HAP-1 (cell line): ENCODE measurements at regions not wholly inside any gene's neighbourhood (a gene's known extent, or its start where the extent isn't known, plus 50 kb on each side); places are given as distances from the start of the nearest gene placed in this dataset.
A peak's percentile ranks its signal among the peaks of the same experiment; 100 is the strongest.

Experiments used
- DNase-seq, 2 experiments: peaks; one replicate each; pipeline ENCODE4 v3.0.0-alpha.2; 2016 to 2020; ENCODE audit warnings: low spot score in 2 of 2
- H3K27me3 ChIP-seq: fragments of 250-450 bp; sonication (Bioruptor Pico); 2 replicates; pipeline ENCODE4 v1.5.1; 2020; ENCODE audit warnings: low read depth, mild to moderate bottlenecking, moderate library complexity
- H3K36me3 ChIP-seq: fragments of 250-450 bp; sonication (Bioruptor Pico); replicated peaks from 2 replicates; pipeline ENCODE4 v1.5.1; 2020; ENCODE audit warnings: mild to moderate bottlenecking
- H3K4me1 ChIP-seq: fragments of 250-450 bp; sonication (Bioruptor Pico); 2 replicates; pipeline ENCODE4 v1.5.1; 2020; ENCODE audit warnings: mild to moderate bottlenecking
- H3K4me3 ChIP-seq: fragments of 250-450 bp; sonication (Bioruptor Pico); 2 replicates; pipeline ENCODE4 v1.5.1; 2020; ENCODE audit warnings: mild to moderate bottlenecking, moderate library complexity
- H3K9me3 ChIP-seq: fragments of 250-450 bp; sonication (Bioruptor Pico); 2 replicates; pipeline ENCODE4 v1.5.1; 2020; ENCODE audit warnings: mild to moderate bottlenecking, moderate library complexity
- in situ Hi-C: fragments of 300-500 bp; cut with MboI; formaldehyde crosslinking; loops from 3 replicates; pipeline ENCODE4 v1.14.3; 2020; ENCODE audit warnings: low sequenced_read_pairs, inconsistent platforms, mixed read lengths

DNA sequence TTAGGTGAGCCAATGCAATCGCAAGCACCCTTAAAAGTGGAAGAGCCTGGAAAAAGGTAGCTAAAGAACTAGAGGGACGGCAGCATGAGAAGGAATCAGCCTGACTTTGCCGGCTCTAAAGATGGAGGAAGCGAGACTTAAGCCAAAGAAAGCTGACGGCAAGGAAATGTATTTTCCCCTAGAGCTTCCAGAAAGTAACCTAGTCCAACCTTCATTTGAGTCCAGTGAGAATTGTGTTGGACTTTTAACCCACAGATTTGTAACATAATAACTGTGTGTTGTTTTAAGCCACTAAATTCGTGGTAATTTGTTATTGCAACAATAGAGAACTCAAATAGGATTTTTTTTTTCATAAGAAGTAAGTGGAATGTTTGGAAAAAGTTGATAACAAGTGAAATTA lies 212.7 kb upstream of the C1QTNF7 start:
- in situ Hi-C loops, result no loop called here

DNA sequence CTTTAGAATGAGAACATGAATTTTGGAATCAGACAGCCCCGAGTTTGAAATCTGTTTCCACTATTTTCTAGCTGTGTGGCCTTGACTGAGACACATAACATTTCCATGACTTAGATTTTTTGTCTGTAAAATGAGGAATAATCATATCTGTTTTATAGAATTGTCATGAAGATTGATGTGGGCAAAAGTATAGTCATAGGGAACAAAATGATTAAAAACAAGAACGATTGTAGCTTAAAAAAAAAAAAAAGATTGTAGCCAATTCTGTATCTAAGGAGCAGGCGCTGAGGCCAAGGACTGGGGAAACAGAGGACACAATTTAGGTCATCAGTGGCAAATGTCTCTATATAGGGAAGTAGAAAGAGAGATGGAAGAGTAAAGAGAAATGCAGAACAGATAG lies 201.6 kb upstream of the C1QTNF7 start:
- Histone ChIP-seq H3K4me3 (no peak overlapping the region), H3K4me1 (no peaks in the 10 kb centered on the region), H3K36me3 (no peaks in the 10 kb centered on the region), H3K9me3 (no peaks in the 10 kb centered on the region), H3K27me3 (no peaks in the 10 kb centered on the region)
- DNase-seq, result no peak
- in situ Hi-C loops, result no loop called here

More for the DNA sequence above, 212.7 kb upstream of the C1QTNF7 start:
- Histone ChIP-seq H3K36me3 (no peaks in the 10 kb centered on the region), H3K9me3 (no peaks in the 10 kb centered on the region), H3K4me3 (no peak overlapping the region), H3K27me3 (0 out of 2 replicates have a peak, but pooled peaks cover 3% of the 10 kb centered on the region), H3K4me1 (no peaks in the 10 kb centered on the region)
- no peak for DNase-seq

- DNase-seq, result peak; percentile 30 to 84
- Histone ChIP-seq H3K36me3 (no peaks in the 10 kb centered on the region), H3K4me3 (no peak overlapping the region), H3K27me3 (no peaks in the 10 kb centered on the region), H3K4me1 (no peaks in the 10 kb centered on the region), H3K9me3 (no peaks in the 10 kb centered on the region)
- in situ Hi-C loops, result loop anchor here (10.0 kb wide), 1 partner anchor 163 kb away; no protein-coding TSS in a partner anchor
Measured at GRCh38 chr4:15231265-15232091, 196.4 kb upstream of the C1QTNF7 start.

DNA sequence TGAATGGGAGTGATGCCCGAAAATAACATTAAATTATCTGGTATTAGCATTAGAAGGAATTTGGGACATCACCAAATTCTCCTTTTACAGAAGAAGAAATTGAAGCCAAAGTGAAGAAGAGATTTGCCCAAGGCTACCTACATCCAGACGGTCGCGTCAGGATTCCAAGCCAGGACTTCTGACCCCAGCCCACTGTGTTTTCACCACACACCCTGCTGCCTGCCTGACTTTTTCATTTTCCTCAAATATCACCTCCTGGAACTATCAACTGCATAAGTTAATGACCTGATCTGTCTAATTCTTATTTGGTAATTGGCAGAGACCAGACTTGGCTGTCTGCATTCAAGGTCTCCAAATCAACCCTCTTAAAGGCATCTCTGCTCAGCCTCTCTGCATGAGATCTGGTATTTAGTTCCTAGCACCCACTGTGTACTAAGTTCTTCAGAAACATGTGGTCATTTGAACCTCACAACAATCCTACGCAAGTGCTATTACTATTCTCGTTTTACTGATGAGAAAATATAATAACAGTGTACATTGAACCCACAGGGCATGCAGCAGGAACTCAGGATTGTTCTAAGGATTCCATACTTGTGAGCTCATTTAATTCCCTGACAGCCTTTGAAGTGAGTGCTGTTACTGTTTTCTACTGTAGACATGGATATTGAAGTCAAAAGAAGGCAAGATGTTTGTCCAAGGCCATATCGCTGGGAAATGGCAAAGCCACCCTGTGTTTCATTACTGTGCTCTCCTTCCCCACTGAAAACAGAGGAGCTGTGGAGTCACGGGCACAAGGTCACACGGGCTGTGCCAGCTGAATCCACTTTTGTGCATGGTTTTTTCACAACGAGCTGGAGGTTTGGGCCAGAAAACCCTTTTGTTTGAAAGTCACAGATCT lies 195.2 kb upstream of the C1QTNF7 start:
- no peaks in the 10 kb centered on the region for H3K9me3 ChIP-seq
- H3K4me1 ChIP-seq, result no peaks in the 10 kb centered on the region
- H3K27me3 ChIP-seq, result no peaks in the 10 kb centered on the region
- DNase-seq, result no peak
- no peak overlapping the region for H3K4me3 ChIP-seq
- in situ Hi-C loops, result loop anchor here (10.0 kb wide), 1 partner anchor 162 kb away; no protein-coding TSS in a partner anchor
- no peaks in the 10 kb centered on the region for H3K36me3 ChIP-seq

DNA sequence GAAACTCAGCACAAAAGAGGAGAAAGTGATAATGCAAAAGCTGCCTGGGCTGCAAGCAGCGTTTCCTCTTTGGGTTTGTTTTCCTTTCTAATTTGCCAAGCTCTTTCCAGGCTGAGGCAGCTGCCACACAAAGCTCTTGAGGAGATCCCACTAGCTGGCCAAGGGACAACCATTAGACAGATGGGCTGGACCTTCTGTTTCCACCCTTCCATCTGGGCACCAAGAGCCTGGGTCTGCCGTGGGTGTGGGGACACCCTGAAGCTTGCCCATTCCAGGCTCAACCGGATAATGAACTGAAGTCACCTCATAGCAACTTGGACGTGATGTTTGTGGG lies 194.6 kb upstream of the C1QTNF7 start:
- Histone ChIP-seq H3K36me3 (no peaks in the 10 kb centered on the region), H3K4me3 (no peak overlapping the region), H3K27me3 (no peaks in the 10 kb centered on the region), H3K4me1 (no peaks in the 10 kb centered on the region), H3K9me3 (no peaks in the 10 kb centered on the region)
- no peak for DNase-seq
- in situ Hi-C loops, result loop anchor here (10.0 kb wide), 1 partner anchor 162 kb away; no protein-coding TSS in a partner anchor

- Histone ChIP-seq H3K4me3 (no peak overlapping the region), H3K36me3 (no peaks in the 10 kb centered on the region), H3K4me1 (no peaks in the 10 kb centered on the region), H3K9me3 (no peaks in the 10 kb centered on the region), H3K27me3 (no peaks in the 10 kb centered on the region)
- no peak for DNase-seq
- in situ Hi-C loops, result loop anchor here (10.0 kb wide), 1 partner anchor 161 kb away; no protein-coding TSS in a partner anchor
Measured at GRCh38 chr4:15233626-15234025, 194.2 kb upstream of the C1QTNF7 start.

DNA sequence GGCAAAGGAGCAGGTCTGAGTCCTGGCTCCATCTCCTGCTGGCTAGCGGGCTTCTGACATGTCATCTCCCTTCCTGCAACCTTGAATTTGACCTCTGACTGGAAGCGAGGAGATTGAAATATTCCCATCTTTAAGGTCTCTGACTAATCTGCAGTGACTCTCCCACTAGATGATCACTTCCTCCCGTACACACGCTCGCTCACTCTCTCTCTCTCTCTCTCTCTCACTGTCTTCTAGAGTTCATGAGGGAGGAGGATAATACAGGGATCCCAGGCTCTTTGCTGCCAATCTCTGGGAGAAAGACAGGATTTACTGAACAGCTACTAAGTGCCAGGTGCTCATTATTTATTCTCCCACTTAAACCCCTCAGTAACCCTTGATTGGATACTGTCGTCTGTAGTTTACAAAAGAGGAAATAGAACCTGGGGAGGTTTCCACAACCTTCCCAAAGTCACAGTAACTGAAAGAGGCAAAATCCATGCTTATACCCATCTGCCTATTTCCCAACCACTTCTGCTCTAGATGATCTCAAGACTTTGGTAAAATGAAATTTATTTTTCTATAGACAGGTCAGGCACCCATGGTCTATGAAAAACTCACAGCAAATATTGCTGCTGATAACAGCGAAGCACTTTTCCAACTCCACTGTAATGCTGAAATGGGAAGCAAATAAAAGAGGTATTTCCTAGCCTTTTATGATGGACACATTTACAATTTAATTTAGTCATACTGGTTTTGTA lies 193.5 kb upstream of the C1QTNF7 start:
- in situ Hi-C loops, result loop anchor here (10.0 kb wide), 1 partner anchor 161 kb away; no protein-coding TSS in a partner anchor
- H3K4me1 ChIP-seq, result no peaks in the 10 kb centered on the region
- no peaks in the 10 kb centered on the region for H3K27me3 ChIP-seq
- H3K36me3 ChIP-seq, result no peaks in the 10 kb centered on the region
- no peak overlapping the region for H3K4me3 ChIP-seq
- DNase-seq, result no peak
- H3K9me3 ChIP-seq, result no peaks in the 10 kb centered on the region

DNA sequence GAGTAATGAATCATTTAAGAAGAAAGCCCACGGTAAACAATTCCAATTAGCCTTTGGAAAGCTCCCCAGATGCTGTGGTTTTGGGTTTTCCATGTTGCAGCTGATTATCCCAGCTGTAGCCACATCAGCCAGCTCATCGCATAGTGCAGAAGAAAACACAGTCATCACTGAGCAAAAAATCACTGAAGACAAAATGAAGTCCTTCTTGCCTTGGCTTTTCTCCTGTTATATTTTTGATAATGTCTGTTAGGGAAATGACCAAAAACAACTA lies 193.0 kb upstream of the C1QTNF7 start:
- no peak for DNase-seq
- H3K36me3 ChIP-seq, result no peaks in the 10 kb centered on the region
- in situ Hi-C loops, result loop anchor here (10.0 kb wide), 1 partner anchor 160 kb away; no protein-coding TSS in a partner anchor
- H3K4me1 ChIP-seq, result no peaks in the 10 kb centered on the region
- H3K9me3 ChIP-seq, result no peaks in the 10 kb centered on the region
- H3K4me3 ChIP-seq, result no peak overlapping the region
- H3K27me3 ChIP-seq, result no peaks in the 10 kb centered on the region

GRCh38 chr4:15235135-15235534 lies 192.7 kb upstream of the C1QTNF7 start:
- no peaks in the 10 kb centered on the region for H3K9me3 ChIP-seq
- DNase-seq, result no peak
- no peaks in the 10 kb centered on the region for H3K4me1 ChIP-seq
- H3K4me3 ChIP-seq, result no peak overlapping the region
- in situ Hi-C loops, result loop anchor here (10.0 kb wide), 1 partner anchor 160 kb away; no protein-coding TSS in a partner anchor
- H3K27me3 ChIP-seq, result no peaks in the 10 kb centered on the region
- H3K36me3 ChIP-seq, result no peaks in the 10 kb centered on the region

DNA sequence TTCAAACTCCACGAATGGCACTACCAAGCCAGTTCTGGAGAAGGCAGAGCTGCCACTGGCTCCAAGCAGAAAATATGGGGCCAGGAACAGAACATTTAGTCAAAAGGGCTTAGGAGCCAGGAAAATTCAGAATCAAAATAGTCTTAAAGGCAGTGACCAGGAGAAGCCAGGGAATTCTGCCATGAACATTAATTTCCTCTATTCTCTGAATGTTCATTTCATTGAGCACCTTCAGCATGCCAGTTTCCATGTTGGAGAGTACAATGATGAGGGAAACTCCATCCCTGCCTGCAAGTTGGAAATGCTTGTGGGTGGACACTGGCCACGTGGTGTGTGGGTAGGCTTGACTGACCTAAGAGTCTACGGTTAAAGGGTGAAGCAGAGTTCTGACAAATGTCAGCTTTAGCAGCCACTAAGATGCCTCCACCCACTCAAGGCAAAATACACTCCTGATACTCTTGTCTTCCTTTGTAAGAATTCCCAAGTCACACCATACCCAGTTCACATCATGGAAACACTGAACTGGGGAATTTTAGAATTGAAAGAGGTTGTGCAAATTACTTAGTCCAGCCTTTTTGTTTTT lies 190.1 kb upstream of the C1QTNF7 start:
- Histone ChIP-seq H3K36me3 (no peaks in the 10 kb centered on the region), H3K27me3 (0 out of 2 replicates have a peak, but pooled peaks cover 5% of the 10 kb centered on the region), H3K4me3 (no peak overlapping the region), H3K4me1 (no peaks in the 10 kb centered on the region), H3K9me3 (no peaks in the 10 kb centered on the region)
- in situ Hi-C loops, result loop anchor here (10.0 kb wide), 1 partner anchor 157 kb away; no protein-coding TSS in a partner anchor
- DNase-seq, result no peak

DNA sequence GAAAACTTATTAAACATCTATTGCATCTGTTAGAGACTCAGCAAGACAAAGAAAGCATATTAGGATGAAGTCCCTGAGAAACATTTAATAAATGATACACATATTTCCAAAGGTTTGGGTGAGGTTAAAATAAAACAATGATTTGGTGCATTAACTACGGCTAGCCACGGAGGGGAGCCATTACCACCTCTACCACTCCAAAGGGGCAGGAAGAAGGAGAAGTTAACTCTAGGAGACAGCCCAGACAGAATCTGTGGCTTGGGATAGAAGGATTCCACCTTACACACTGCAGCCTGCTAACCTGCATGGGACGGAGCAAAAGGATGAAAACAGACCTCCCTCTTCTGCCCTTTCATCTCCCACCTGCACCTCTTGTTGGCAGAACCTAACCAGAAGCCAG lies 189.1 kb upstream of the C1QTNF7 start:
- peak; percentile 8 to 39 for DNase-seq
- H3K4me3 ChIP-seq, result no peak overlapping the region
- no peaks in the 10 kb centered on the region for H3K4me1 ChIP-seq
- in situ Hi-C loops, result loop anchor here (10.0 kb wide), 1 partner anchor 156 kb away; no protein-coding TSS in a partner anchor
- 0 out of 2 replicates have a peak, but pooled peaks cover 5% of the 10 kb centered on the region for H3K27me3 ChIP-seq
- H3K36me3 ChIP-seq, result no peaks in the 10 kb centered on the region
- H3K9me3 ChIP-seq, result no peaks in the 10 kb centered on the region

GRCh38 chr4:15239866-15240265 lies 188.0 kb upstream of the C1QTNF7 start:
- Histone ChIP-seq H3K27me3 (0 out of 2 replicates have a peak, but pooled peaks cover 5% of the 10 kb centered on the region), H3K4me1 (no peaks in the 10 kb centered on the region), H3K4me3 (no peak overlapping the region), H3K9me3 (no peaks in the 10 kb centered on the region), H3K36me3 (no peaks in the 10 kb centered on the region)
- no peak for DNase-seq
- in situ Hi-C loops, result loop anchor here (10.0 kb wide), 1 partner anchor 155 kb away; no protein-coding TSS in a partner anchor

DNA sequence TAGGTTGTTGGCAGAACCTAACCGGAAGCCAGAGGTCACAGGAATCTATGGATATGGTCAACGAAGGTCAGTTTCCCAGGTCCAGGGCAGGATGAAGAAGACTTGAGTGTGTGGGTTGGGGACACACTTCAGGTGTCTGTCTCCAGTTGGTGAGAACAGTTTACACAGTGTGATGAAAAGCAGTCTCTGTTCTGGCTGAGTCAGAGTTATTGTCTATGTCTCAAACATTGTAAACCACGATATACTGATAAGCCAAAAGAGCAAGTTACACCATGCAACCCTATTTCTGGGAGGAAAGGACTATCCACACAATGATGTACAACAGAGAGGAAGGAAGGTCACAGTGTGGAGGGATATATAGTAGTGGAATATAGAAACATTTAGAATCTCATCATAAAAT lies 187.1 kb upstream of the C1QTNF7 start:
- H3K4me3 ChIP-seq, result no peak overlapping the region
- H3K27me3 ChIP-seq, result 0 out of 2 replicates have a peak, but pooled peaks cover 5% of the 10 kb centered on the region
- in situ Hi-C loops, result no loop called here
- DNase-seq, result no peak
- H3K4me1 ChIP-seq, result no peaks in the 10 kb centered on the region
- no peaks in the 10 kb centered on the region for H3K36me3 ChIP-seq
- no peaks in the 10 kb centered on the region for H3K9me3 ChIP-seq
